Vagina (tissue), 2 donors: ENCODE measurements at regions not wholly inside any gene's neighbourhood (a gene's known extent, or its start where the extent isn't known, plus 50 kb on each side); places are given as distances from the start of the nearest gene placed in this dataset.

Experiments
- CTCF ChIP-seq, 3 experiments: fragments of 450-650 bp in 2 of 3; fragments of 200-600 bp in 1 of 3; sonication (generic) in 1 of 3; IDR thresholded peaks; one replicate each; pipeline ENCODE4 v1.5.1; 2017 to 2019; ENCODE audit warnings: antibody characterized with exemption in 3 of 3, mild to moderate bottlenecking in 2 of 3, moderate library complexity in 2 of 3
- POLR2AphosphoS5 ChIP-seq, 2 donors: sonication (generic); formaldehyde crosslinking; IDR thresholded peaks; one replicate each; pipeline ENCODE4 v1.9.0; 2017; ENCODE audit warnings: antibody characterized with exemption in 2 of 2, mild to moderate bottlenecking in 2 of 2, low read depth in 1 of 2; ENCODE audit not compliant: insufficient read depth in 1 of 2

GRCh38 chr3:153919773-153920172, 201.4 kb upstream of the ARHGEF26 start:
- no peak for TF ChIP-seq POLR2AphosphoS5 (IDR thresholded peaks at IDR 0.05; ENCODE audit: insufficient read depth in 1 of 2, low read depth in 1 of 2)
- no peak for TF ChIP-seq CTCF (IDR thresholded peaks at IDR 0.05)
